Neuronal stem cell (in vitro differentiated cells): ENCODE measurements at regions not wholly inside any gene's neighbourhood (a gene's known extent, or its start where the extent isn't known, plus 50 kb on each side); places are given as distances from the start of the nearest gene placed in this dataset.

Experiments
- DNase-seq: peaks from one replicate; pipeline ENCODE4 v3.0.0-alpha.2; 2013; ENCODE audit warnings: low spot score
- H2AFZ ChIP-seq: one replicate; pipeline ENCODE4 v1.6.1; 2013; ENCODE audit warnings: mild to moderate bottlenecking, low read length, inconsistent platforms
- H2AK5ac ChIP-seq: 2 replicates; pipeline ENCODE4 v1.6.1; 2013; ENCODE audit warnings: low read depth, mild to moderate bottlenecking, inconsistent platforms, low read length, moderate library complexity, mixed read lengths
- H2BK120ac ChIP-seq: 2 replicates; pipeline ENCODE4 v1.6.1; 2013; ENCODE audit warnings: low read depth, mild to moderate bottlenecking, inconsistent platforms, low read length, moderate library complexity, mixed read lengths
- H2BK12ac ChIP-seq: one replicate; pipeline ENCODE4 v1.6.1; 2013; ENCODE audit warnings: low read length, inconsistent platforms
- H2BK15ac ChIP-seq: 2 replicates; pipeline ENCODE4 v1.6.1; 2013; ENCODE audit warnings: mild to moderate bottlenecking, low read length, inconsistent platforms, mixed read lengths
- H2BK5ac ChIP-seq: one replicate; pipeline ENCODE4 v1.6.1; 2013; ENCODE audit warnings: inconsistent platforms, mild to moderate bottlenecking, low read length, moderate library complexity
- H3K14ac ChIP-seq: one replicate; pipeline ENCODE4 v1.6.1; 2013; ENCODE audit warnings: low read length, inconsistent platforms
- H3K18ac ChIP-seq: 2 replicates; pipeline ENCODE4 v1.6.1; 2013; ENCODE audit warnings: low read length, inconsistent platforms
- H3K23ac ChIP-seq: 2 replicates; pipeline ENCODE4 v1.6.1; 2013; ENCODE audit warnings: low read depth, mild to moderate bottlenecking, mixed read lengths, low read length, inconsistent platforms; ENCODE audit not compliant: poor library complexity
- H3K27ac ChIP-seq: replicated peaks from 3 replicates; pipeline ENCODE4 v1.5.1; 2013; ENCODE audit warnings: low read length, inconsistent platforms
- H3K27me3 ChIP-seq, 3 experiments: 2 replicates each; pipeline ENCODE4 v1.6.1; 2013; ENCODE audit warnings: low read length in 3 of 3, mild to moderate bottlenecking in 2 of 3, inconsistent platforms in 1 of 3, low read depth in 1 of 3, mixed read lengths in 1 of 3, moderate library complexity in 1 of 3; ENCODE audit not compliant: control insufficient read depth in 3 of 3, insufficient read depth in 3 of 3
- H3K36me3 ChIP-seq, 2 donors: replicated peaks in 1 of 2; 2 replicates each; pipeline ENCODE4 v1.6.1; 2013; ENCODE audit warnings: low read length in 2 of 2; ENCODE audit not compliant: control insufficient read depth in 2 of 2, insufficient read depth in 2 of 2
- H3K4ac ChIP-seq: 2 replicates; pipeline ENCODE4 v1.6.1; 2013; ENCODE audit warnings: inconsistent platforms, mild to moderate bottlenecking, low read length, moderate library complexity
- H3K4me1 ChIP-seq, 2 donors: 1 replicate in 1 of 2; 2 replicates in 1 of 2; pipeline ENCODE4 v1.6.1; 2013; ENCODE audit warnings: low read length in 2 of 2, low read depth in 1 of 2; ENCODE audit not compliant: control insufficient read depth in 2 of 2, insufficient read depth in 1 of 2
- H3K4me2 ChIP-seq: one replicate; pipeline ENCODE4 v1.6.1; 2013; ENCODE audit warnings: mild to moderate bottlenecking, low read length, inconsistent platforms; ENCODE audit not compliant: insufficient read depth, poor library complexity, severe bottlenecking
- H3K4me3 ChIP-seq, 2 donors: 2 replicates each; pipeline ENCODE4 v1.5.1; 2013; ENCODE audit warnings: low read length in 2 of 2, mild to moderate bottlenecking in 2 of 2, inconsistent platforms in 1 of 2, moderate library complexity in 1 of 2
- H3K79me1 ChIP-seq: one replicate; pipeline ENCODE4 v1.6.1; 2013; ENCODE audit warnings: low read depth, mild to moderate bottlenecking, inconsistent platforms, low read length, moderate library complexity
- H3K9ac ChIP-seq: one replicate; pipeline ENCODE4 v1.6.1; 2013; ENCODE audit warnings: mild to moderate bottlenecking, low read depth, low read length, inconsistent platforms; ENCODE audit not compliant: poor library complexity
- H3K9me3 ChIP-seq, 2 donors: replicated peaks in 1 of 2; 2 replicates each; pipeline versions ENCODE3 to v1.6.1; 2013; ENCODE audit warnings: low read length in 2 of 2, mild to moderate bottlenecking in 2 of 2, inconsistent platforms in 1 of 2, low read depth in 1 of 2, mixed read lengths in 1 of 2, moderate library complexity in 1 of 2; ENCODE audit not compliant: control insufficient read depth in 2 of 2, insufficient read depth in 1 of 2
- H4K8ac ChIP-seq: one replicate; pipeline ENCODE4 v1.6.1; 2013; ENCODE audit warnings: low read depth, mild to moderate bottlenecking, inconsistent platforms, low read length, moderate library complexity
- H4K91ac ChIP-seq: one replicate; pipeline ENCODE4 v1.6.1; 2013; ENCODE audit warnings: low read length, low read depth, mild to moderate bottlenecking, inconsistent platforms; ENCODE audit not compliant: poor library complexity
- WGBS, 2 donors: extraction: QIAGEN DNeasy Blood & Tissue Kit; methylation state at CpG; one replicate each; pipeline ENCODE4 v1.1.7; 2013; ENCODE audit warnings: missing lambda C conversion rate in 2 of 2, mixed read lengths in 1 of 2; ENCODE audit not compliant: insufficient read length in 2 of 2, insufficient replicate concordance in 1 of 2; ENCODE audit errors: extremely low coverage in 2 of 2; 5-methylcytosine and 5-hydroxymethylcytosine counted together

DNA sequence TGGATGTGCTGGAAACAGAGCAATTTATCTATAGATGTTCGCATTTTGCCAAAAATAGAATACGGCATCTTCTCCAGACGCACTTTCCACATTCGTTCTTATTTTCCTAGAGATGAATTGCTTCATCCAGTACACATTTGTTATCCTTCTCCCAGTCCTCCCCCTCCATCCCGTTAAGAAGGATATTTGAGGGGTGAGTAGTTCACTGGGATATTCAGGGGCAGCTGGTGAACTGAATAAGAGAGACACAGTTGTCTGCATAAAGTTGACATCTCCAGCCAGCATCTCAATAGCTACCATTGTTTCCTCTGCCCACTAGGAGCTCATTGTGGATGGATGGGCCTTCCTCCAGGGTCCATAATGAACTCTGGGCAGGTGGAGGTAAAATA is 456.8 kb upstream of the NRP1 start:
- H2BK5ac ChIP-seq = no peak overlapping the region
- no peak overlapping the region for H3K14ac ChIP-seq
- H3K4ac ChIP-seq = no peak overlapping the region
- H4K91ac ChIP-seq = no peak overlapping the region
- H2AFZ ChIP-seq = no peak overlapping the region
- no peak overlapping the region for H2BK15ac ChIP-seq
- H3K4me2 ChIP-seq = no peak overlapping the region
- H2BK12ac ChIP-seq = no peak overlapping the region
- H3K79me1 ChIP-seq = no peaks in the 10 kb centered on the region
- no peaks in the 10 kb centered on the region for H3K27me3 ChIP-seq
- WGBS, 2 donors = no CpG with 5 or more reads among the region's 5 CpGs
- no peak overlapping the region for H2AK5ac ChIP-seq
- H3K4me3 ChIP-seq = no peak overlapping the region
- DNase-seq = no peak
- no peak overlapping the region for H3K9ac ChIP-seq
- H4K8ac ChIP-seq = no peak overlapping the region
- no peak overlapping the region for H3K18ac ChIP-seq
- peaks cover 8 to 17% of the 10 kb centered on the region in 2 donors for H3K4me1 ChIP-seq
- no peaks in the 10 kb centered on the region for H3K36me3 ChIP-seq
- no peak overlapping the region for H3K27ac ChIP-seq
- no peak overlapping the region for H2BK120ac ChIP-seq
- no peak overlapping the region for H3K23ac ChIP-seq
- no peaks in the 10 kb centered on the region for H3K9me3 ChIP-seq

DNA sequence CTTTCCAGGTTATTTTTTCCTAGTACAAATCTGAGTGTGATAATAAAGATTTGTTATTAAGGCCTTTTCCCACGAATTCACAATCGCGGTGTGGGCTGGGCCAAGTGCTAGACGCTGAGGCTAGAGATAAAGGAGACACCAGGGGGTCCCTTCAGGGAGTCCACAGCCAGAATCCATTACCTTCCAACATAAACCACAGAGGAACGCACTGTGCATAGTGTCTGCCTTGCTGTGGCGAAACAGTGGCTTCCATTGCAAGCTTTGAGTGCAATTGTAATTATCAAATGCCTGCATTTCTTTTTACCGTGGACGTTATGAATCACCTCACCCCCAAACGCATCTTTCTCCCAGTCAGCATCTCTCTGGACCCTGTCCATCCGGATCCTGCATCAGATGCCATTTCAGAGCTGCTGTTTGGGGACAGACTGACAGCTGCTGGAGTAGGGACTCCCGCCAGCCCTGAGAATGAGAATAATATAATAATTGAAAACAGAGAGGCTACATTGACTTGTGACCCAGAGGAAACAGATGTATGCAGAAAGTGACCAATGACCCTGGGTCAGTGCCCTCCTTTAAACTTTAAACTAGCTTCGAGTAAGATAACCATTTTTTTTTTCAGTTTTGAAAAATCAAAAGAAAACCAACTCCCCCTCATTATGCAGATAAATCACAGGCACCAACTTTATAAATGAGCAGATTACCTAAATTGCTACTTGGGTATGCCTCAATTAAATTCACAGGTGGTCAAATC is 456.2 kb upstream of the NRP1 start:
- no peak overlapping the region for H2AK5ac ChIP-seq
- no peak overlapping the region for H2BK15ac ChIP-seq
- no peak overlapping the region for H3K23ac ChIP-seq
- H3K9ac ChIP-seq = no peak overlapping the region
- H3K18ac ChIP-seq = peak overlapping the region; percentile 5
- no peak overlapping the region for H2BK12ac ChIP-seq
- H3K27ac ChIP-seq = no peak overlapping the region
- H3K27me3 ChIP-seq = no peaks in the 10 kb centered on the region
- H3K79me1 ChIP-seq = no peaks in the 10 kb centered on the region
- H3K4me2 ChIP-seq = no peak overlapping the region
- peaks cover 0 to 2% of the 10 kb centered on the region in 2 donors for H3K9me3 ChIP-seq
- H4K91ac ChIP-seq = no peak overlapping the region
- peaks cover 8 to 17% of the 10 kb centered on the region in 2 donors for H3K4me1 ChIP-seq
- no peak overlapping the region for H4K8ac ChIP-seq
- no CpG with 5 or more reads among the region's 12 CpGs for WGBS, 2 donors
- H3K4ac ChIP-seq = no peak overlapping the region
- H2AFZ ChIP-seq = peak overlapping the region; percentile 14
- H3K14ac ChIP-seq = no peak overlapping the region
- no peak overlapping the region for H3K4me3 ChIP-seq
- DNase-seq = no peak
- H2BK5ac ChIP-seq = no peak overlapping the region
- H2BK120ac ChIP-seq = no peak overlapping the region
- no peaks in the 10 kb centered on the region for H3K36me3 ChIP-seq

DNA sequence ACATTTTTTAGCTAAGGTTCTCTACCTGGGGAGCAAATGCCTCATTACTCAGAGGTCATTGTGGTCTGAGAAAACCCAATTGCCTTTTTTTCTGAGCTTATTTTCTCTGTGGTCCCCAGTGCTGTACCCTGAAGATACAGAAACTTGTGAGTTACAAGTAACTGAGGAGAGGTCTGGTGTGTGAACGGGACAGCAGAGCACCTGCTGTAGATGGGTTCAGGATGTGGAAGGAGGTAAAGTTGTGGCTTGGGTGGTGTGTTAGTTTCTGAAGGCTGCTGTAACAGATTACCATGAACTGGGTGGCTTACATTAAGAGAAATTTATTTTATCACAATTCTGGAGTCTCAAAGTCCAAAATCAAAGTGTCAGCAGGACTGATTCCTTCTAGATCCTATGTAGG is 449.1 kb upstream of the NRP1 start:
- H2AFZ ChIP-seq = no peak overlapping the region
- H4K8ac ChIP-seq = no peak overlapping the region
- H2BK12ac ChIP-seq = no peak overlapping the region
- no peak overlapping the region for H2BK15ac ChIP-seq
- WGBS, 2 donors = no CpG with 5 or more reads among the region's 1 CpG
- DNase-seq = no peak
- H3K23ac ChIP-seq = no peak overlapping the region
- no peak overlapping the region for H3K27ac ChIP-seq
- no peak overlapping the region for H3K14ac ChIP-seq
- H3K9ac ChIP-seq = no peak overlapping the region
- H3K9me3 ChIP-seq = peaks cover 0 to 7% of the 10 kb centered on the region in 2 donors
- no peaks in the 10 kb centered on the region for H3K4me1 ChIP-seq
- H3K27me3 ChIP-seq = no peaks in the 10 kb centered on the region
- no peak overlapping the region for H4K91ac ChIP-seq
- H2BK5ac ChIP-seq = no peak overlapping the region
- H3K4me2 ChIP-seq = no peak overlapping the region
- H3K4me3 ChIP-seq = no peak overlapping the region
- no peaks in the 10 kb centered on the region for H3K36me3 ChIP-seq
- no peak overlapping the region for H2AK5ac ChIP-seq
- H2BK120ac ChIP-seq = no peak overlapping the region
- no peak overlapping the region for H3K18ac ChIP-seq
- H3K4ac ChIP-seq = no peak overlapping the region
- no peaks in the 10 kb centered on the region for H3K79me1 ChIP-seq

DNA sequence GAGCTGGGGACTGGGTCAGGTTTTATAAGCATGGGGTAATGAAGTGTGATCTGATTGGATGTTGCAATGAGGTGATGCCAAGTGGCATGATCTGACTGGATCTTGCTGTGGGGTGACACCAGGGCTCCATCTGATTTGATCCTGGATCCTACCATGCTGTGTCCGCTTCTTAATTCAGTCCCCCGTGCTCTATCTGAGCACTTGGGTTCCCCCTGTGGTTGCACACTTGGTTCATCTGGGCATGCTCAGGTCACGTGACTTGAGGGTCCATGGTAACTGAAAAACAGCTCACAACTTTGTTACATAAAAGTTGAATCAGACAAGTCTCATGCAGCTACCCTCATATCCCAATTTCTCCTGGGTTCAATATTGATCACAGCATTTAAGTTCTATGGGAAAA is 448.6 kb upstream of the NRP1 start:
- Histone ChIP-seq H2BK15ac (no peak overlapping the region), H3K4ac (no peak overlapping the region), H2BK12ac (no peak overlapping the region), H4K8ac (no peak overlapping the region), H3K18ac (no peak overlapping the region), H3K79me1 (no peaks in the 10 kb centered on the region), H3K36me3 (no peaks in the 10 kb centered on the region), H3K23ac (no peak overlapping the region), H3K4me1 (no peaks in the 10 kb centered on the region), H3K4me3 (no peak overlapping the region), H3K4me2 (no peak overlapping the region), H4K91ac (no peak overlapping the region), H2AK5ac (no peak overlapping the region), H2BK5ac (no peak overlapping the region), H2BK120ac (no peak overlapping the region), H3K9me3 (peaks cover 0 to 7% of the 10 kb centered on the region in 2 donors), H2AFZ (no peak overlapping the region), H3K9ac (no peak overlapping the region), H3K27me3 (no peaks in the 10 kb centered on the region), H3K14ac (no peak overlapping the region), H3K27ac (no peak overlapping the region)
- DNase-seq = no peak
- WGBS, 2 donors = no CpG with 5 or more reads among the region's 3 CpGs
